ENCODE measurements at regions not wholly inside any gene's neighbourhood (a gene's known extent, or its start where the extent isn't known, plus 50 kb on each side); places are given as distances from the start of the nearest gene placed in this dataset.

DNA sequence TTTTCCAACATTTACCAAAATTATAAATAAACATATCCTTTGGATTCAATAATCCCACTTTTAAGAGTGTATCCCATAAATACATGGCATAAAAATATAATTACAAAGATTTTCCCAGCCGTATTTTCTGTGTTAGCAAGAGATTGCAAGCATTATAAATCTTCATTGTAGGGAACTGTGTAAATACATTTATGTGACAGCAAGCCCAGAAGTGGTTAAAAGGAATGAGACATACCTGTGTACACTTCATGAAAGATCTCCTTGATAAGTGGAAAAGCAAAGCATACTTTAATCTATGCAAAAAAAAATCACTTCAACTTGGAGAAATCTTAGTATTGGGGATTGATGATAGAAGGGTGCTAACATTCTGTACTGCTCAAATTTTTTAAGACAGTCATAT lies 173.1 kb downstream of the GASK1B start (continued):
- TF ChIP-seq, protein P1, sequence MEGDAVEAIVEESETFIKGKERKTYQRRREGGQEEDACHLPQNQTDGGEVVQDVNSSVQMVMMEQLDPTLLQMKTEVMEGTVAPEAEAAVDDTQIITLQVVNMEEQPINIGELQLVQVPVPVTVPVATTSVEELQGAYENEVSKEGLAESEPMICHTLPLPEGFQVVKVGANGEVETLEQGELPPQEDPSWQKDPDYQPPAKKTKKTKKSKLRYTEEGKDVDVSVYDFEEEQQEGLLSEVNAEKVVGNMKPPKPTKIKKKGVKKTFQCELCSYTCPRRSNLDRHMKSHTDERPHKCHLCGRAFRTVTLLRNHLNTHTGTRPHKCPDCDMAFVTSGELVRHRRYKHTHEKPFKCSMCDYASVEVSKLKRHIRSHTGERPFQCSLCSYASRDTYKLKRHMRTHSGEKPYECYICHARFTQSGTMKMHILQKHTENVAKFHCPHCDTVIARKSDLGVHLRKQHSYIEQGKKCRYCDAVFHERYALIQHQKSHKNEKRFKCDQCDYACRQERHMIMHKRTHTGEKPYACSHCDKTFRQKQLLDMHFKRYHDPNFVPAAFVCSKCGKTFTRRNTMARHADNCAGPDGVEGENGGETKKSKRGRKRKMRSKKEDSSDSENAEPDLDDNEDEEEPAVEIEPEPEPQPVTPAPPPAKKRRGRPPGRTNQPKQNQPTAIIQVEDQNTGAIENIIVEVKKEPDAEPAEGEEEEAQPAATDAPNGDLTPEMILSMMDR (IDR thresholded peaks at IDR 0.05; ENCODE audit: low read depth, low read length, missing input control): no peak
- TF ChIP-seq, protein P2, sequence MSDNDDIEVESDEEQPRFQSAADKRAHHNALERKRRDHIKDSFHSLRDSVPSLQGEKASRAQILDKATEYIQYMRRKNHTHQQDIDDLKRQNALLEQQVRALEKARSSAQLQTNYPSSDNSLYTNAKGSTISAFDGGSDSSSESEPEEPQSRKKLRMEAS (IDR thresholded peaks at IDR 0.05): no peak

DNA sequence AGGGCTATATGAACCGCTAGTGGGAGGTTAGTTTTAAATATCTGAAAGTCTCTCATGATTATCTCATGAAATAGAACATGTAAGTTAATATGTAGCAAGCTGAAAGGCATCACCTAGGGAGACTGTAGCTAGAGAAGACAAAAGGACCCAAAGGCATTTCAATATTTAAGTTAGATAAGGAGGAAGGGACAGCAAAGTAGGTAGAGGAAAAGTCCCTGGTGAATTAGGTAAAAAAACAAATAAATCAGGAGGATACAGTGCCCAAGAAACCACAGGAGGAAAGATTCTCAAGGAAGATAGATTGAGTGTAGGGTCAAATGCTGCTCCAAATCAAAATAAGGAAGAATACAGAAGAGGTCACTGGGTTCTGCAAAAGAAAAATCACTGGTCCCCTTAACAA lies 175.5 kb downstream of the GASK1B start:
- H3K9ac ChIP-seq (ENCODE audit: low read depth in 1 of 2, low read length in 2 of 2): no peak overlapping the region
- TF ChIP-seq NR2F2 (IDR thresholded peaks at IDR 0.05) (no peak), TAF1 (conservative IDR thresholded peaks at IDR 0.05) (no peak), HNF4G (IDR thresholded peaks at IDR 0.05) (no peak)
- WGBS: 90% methylated on average over 1 of the region's 1 CpG
- no peak overlapping the region for H3K27ac ChIP-seq (ENCODE audit: low read depth in 1 of 2, low read length in 2 of 2)
- H3K27me3 ChIP-seq (ENCODE audit: control insufficient read depth in 4 of 4, insufficient read depth in 4 of 4, low read length in 3 of 4): no peaks in the 10 kb centered on the region
- H3K36me3 ChIP-seq (ENCODE audit: control insufficient read depth in 4 of 4, insufficient read depth in 3 of 4, low read depth in 1 of 4, low read length in 3 of 4): no peaks in the 10 kb centered on the region
- H3K9me3 ChIP-seq (ENCODE audit: control insufficient read depth in 4 of 4, low read length in 3 of 4): no peaks in the 10 kb centered on the region
- DNase-seq (ENCODE audit: low spot score): no peak
- peaks cover 0 to 3% (median 1%) of the 10 kb centered on the region in 4 donors for H3K4me1 ChIP-seq (ENCODE audit: control insufficient read depth in 4 of 4, insufficient read depth in 4 of 4, low read length in 3 of 4)
- no peak overlapping the region for H3K4me3 ChIP-seq (ENCODE audit: low read depth in 1 of 3, low read length in 3 of 3)

DNA sequence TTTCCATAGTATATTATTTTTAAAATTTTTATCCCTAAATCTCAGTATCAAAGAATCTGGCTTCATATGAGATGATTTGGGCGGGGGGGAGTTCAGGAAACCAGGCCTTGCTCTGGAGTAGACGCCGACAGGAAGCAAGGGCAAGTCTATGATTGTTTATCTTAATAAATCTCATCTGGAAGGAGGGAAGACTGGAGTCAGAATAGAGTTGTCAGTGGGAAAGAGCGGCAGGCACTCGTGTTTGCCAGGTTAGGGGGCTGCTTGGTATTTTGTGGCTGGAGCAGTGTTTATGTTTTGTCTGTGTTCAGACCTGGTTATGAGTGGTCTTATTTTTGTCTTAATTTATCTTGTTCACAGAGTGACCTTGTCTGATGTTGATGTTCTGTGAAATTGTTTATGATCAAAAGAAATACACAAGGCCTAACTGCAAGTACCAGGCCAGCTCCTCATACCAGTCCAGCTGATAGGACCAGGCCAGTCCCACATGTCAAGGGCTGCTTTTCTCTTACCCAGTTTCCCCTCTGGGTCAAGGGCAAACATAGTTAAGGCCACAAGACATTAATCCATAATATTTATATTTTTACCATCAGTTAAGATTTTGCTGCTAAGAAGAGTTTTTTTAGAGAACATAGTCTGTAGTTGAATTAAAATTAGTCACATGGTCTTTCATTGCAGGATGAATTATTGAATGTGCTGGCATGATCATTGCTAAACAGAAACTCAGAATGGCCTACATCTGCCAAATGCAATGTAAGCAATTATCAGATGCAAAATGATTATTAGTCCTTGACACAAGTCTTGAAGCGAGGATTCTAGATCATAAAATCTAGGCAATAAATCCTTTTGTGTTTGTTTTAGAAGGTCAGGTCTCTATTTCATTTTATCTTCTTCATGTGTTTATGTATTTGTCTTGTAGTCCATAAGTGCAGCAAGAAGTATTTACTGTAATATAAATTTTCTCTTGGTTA lies 176.5 kb downstream of the GASK1B start:
- no peaks in the 10 kb centered on the region for H3K9me3 ChIP-seq (ENCODE audit: control insufficient read depth in 4 of 4, low read length in 3 of 4)
- H3K4me3 ChIP-seq (ENCODE audit: low read depth in 1 of 3, low read length in 3 of 3): no peak overlapping the region
- H3K27me3 ChIP-seq (ENCODE audit: control insufficient read depth in 4 of 4, insufficient read depth in 4 of 4, low read length in 3 of 4): no peaks in the 10 kb centered on the region
- DNase-seq (ENCODE audit: low spot score): no peak
- H3K4me1 ChIP-seq (ENCODE audit: control insufficient read depth in 4 of 4, insufficient read depth in 4 of 4, low read length in 3 of 4): peaks cover 0 to 4% (median 1%) of the 10 kb centered on the region in 4 donors
- no peak for TF ChIP-seq FOXA2 (IDR thresholded peaks at IDR 0.05)
- TF ChIP-seq HNF4A (conservative IDR thresholded peaks at IDR 0.05): no peak
- no peak for TF ChIP-seq SP1 (IDR thresholded peaks at IDR 0.05)
- TF ChIP-seq, protein P1 (IDR thresholded peaks at IDR 0.05; ENCODE audit: low read depth, low read length, missing input control): no peak
- TF ChIP-seq NR2F2 (IDR thresholded peaks at IDR 0.05): no peak
- TF ChIP-seq HNF4G (IDR thresholded peaks at IDR 0.05): no peak
- 83% methylated on average over 6 of the region's 6 CpGs for WGBS
- H3K36me3 ChIP-seq (ENCODE audit: control insufficient read depth in 4 of 4, insufficient read depth in 3 of 4, low read depth in 1 of 4, low read length in 3 of 4): no peaks in the 10 kb centered on the region
- no peak overlapping the region for H3K9ac ChIP-seq (ENCODE audit: low read depth in 1 of 2, low read length in 2 of 2)
- no peak overlapping the region for H3K27ac ChIP-seq (ENCODE audit: low read depth in 1 of 2, low read length in 2 of 2)

DNA sequence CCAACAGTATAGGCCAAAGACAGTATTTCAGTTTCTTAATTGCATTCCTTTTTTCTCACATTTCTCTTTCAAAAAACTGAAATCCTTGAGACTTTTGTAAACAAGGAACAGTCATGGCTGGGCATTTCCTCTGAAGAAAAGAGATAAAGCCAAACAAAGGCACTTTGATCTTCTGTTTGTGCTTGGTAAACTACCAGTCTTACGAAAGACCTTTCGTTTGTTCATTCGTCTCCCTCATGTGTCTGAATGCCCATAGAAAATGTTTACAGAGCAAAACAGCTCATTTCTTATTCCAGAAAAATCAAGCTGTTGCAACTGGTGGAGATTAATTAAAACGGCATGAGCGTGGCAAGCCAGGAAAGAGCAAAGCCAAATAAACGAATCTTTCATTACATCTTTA lies 178.0 kb downstream of the GASK1B start:
- peaks cover 0 to 4% (median 1%) of the 10 kb centered on the region in 4 donors for H3K4me1 ChIP-seq (ENCODE audit: control insufficient read depth in 4 of 4, insufficient read depth in 4 of 4, low read length in 3 of 4)
- no peak overlapping the region for H3K27ac ChIP-seq (ENCODE audit: low read depth in 1 of 2, low read length in 2 of 2)
- no peak for DNase-seq (ENCODE audit: low spot score)
- H3K9ac ChIP-seq (ENCODE audit: low read depth in 1 of 2, low read length in 2 of 2): no peak overlapping the region
- no peak overlapping the region for H3K4me3 ChIP-seq (ENCODE audit: low read depth in 1 of 3, low read length in 3 of 3)
- WGBS: 30% methylated on average over 6 of the region's 6 CpGs
- H3K27me3 ChIP-seq (ENCODE audit: control insufficient read depth in 4 of 4, insufficient read depth in 4 of 4, low read length in 3 of 4): no peaks in the 10 kb centered on the region
- no peaks in the 10 kb centered on the region for H3K36me3 ChIP-seq (ENCODE audit: control insufficient read depth in 4 of 4, insufficient read depth in 3 of 4, low read depth in 1 of 4, low read length in 3 of 4)
- H3K9me3 ChIP-seq (ENCODE audit: control insufficient read depth in 4 of 4, low read length in 3 of 4): no peaks in the 10 kb centered on the region
- no peak for TF ChIP-seq GABPA (IDR thresholded peaks at IDR 0.05 in 1 of 2, conservative IDR thresholded peaks at IDR 0.05 in 1 of 2)
- TF ChIP-seq, protein P2 (IDR thresholded peaks at IDR 0.05): no peak
- TF ChIP-seq RAD21 (IDR thresholded peaks at IDR 0.05): peak; percentile 5 to 9
- TF ChIP-seq TAF1 (conservative IDR thresholded peaks at IDR 0.05): no peak
- peak in 1 of 2 donors; percentile 8 for TF ChIP-seq RXRA (IDR thresholded peaks at IDR 0.05)
- TF ChIP-seq FOXA2 (IDR thresholded peaks at IDR 0.05): peak; percentile 64
- TF ChIP-seq JUND (IDR thresholded peaks at IDR 0.05): no peak
- no peak for TF ChIP-seq SP1 (IDR thresholded peaks at IDR 0.05)
- TF ChIP-seq, protein P3, sequence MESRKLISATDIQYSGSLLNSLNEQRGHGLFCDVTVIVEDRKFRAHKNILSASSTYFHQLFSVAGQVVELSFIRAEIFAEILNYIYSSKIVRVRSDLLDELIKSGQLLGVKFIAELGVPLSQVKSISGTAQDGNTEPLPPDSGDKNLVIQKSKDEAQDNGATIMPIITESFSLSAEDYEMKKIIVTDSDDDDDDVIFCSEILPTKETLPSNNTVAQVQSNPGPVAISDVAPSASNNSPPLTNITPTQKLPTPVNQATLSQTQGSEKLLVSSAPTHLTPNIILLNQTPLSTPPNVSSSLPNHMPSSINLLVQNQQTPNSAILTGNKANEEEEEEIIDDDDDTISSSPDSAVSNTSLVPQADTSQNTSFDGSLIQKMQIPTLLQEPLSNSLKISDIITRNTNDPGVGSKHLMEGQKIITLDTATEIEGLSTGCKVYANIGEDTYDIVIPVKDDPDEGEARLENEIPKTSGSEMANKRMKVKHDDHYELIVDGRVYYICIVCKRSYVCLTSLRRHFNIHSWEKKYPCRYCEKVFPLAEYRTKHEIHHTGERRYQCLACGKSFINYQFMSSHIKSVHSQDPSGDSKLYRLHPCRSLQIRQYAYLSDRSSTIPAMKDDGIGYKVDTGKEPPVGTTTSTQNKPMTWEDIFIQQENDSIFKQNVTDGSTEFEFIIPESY (IDR thresholded peaks at IDR 0.05): no peak
- TF ChIP-seq, protein P4, sequence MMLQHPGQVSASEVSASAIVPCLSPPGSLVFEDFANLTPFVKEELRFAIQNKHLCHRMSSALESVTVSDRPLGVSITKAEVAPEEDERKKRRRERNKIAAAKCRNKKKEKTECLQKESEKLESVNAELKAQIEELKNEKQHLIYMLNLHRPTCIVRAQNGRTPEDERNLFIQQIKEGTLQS (IDR thresholded peaks at IDR 0.05): no peak
- TF ChIP-seq, protein P1 (IDR thresholded peaks at IDR 0.05; ENCODE audit: low read depth, low read length, missing input control): no peak
